Endothelial cell of umbilical vein (primary cell): ENCODE measurements at regions not wholly inside any gene's neighbourhood (a gene's known extent, or its start where the extent isn't known, plus 50 kb on each side); places are given as distances from the start of the nearest gene placed in this dataset.

Source experiments
- BruUV-seq: library from RNA; stranded (reverse); fragments of 400-500 nt; replicated peaks from 2 replicates; lab custom pipeline; 2021; lab: Mats Ljungman, UMichigan
- CTCF ChIA-PET: fragments of 300-600, 350-600 bp; sonication (Branson Sonifier 250); formaldehyde crosslinking; loops from one replicate; lab custom pipeline; 2021; ENCODE audit warnings: antibody characterized with exemption, inconsistent platforms; lab: Charles Lee
- POLR2A ChIA-PET: fragments of 300-600, 350-600 bp; sonication (Branson Sonifier 250); formaldehyde crosslinking; loops from one replicate; lab custom pipeline; 2021; ENCODE audit warnings: antibody characterized with exemption, inconsistent platforms; lab: Charles Lee
- DNase-seq: peaks from one replicate; pipeline ENCODE4 v3.0.0-alpha.2; 2011; ENCODE audit warnings: low read depth, low spot score
- FAIRE-seq: peaks from 2 replicates; lab custom pipeline; 2011; peaks lifted over from hg19 to GRCh38; lab: Jason Lieb, UNC
- H2AFZ ChIP-seq: 2 replicates; pipeline ENCODE4 v1.6.0; 2012; ENCODE audit warnings: low read depth, low read length, control low read depth, inconsistent platforms
- H3K27ac ChIP-seq: 2 replicates; pipeline ENCODE4 v1.5.1; 2011; ENCODE audit warnings: low read depth, mild to moderate bottlenecking, control low read depth, low read length, moderate library complexity; ENCODE audit not compliant: insufficient read depth
- H3K27me3 ChIP-seq, 2 experiments: 2 replicates each; pipeline versions ENCODE4 v1.6.0 to v1.6.1; 2011; ENCODE audit warnings: low read length in 2 of 2, mixed read lengths in 1 of 2; ENCODE audit not compliant: control insufficient read depth in 2 of 2, insufficient read depth in 2 of 2
- H3K36me3 ChIP-seq, 2 experiments: 2 replicates in 1 of 2; 3 replicates in 1 of 2; pipeline ENCODE4 v1.5.1; 2011; ENCODE audit warnings: low read length in 2 of 2, mild to moderate bottlenecking in 1 of 2, moderate library complexity in 1 of 2; ENCODE audit not compliant: control insufficient read depth in 2 of 2, insufficient read depth in 2 of 2; ENCODE audit errors: extremely low read depth in 1 of 2
- H3K4me1 ChIP-seq: 3 replicates; pipeline ENCODE4 v1.5.1; 2011; ENCODE audit warnings: mild to moderate bottlenecking, low read length; ENCODE audit not compliant: control insufficient read depth, insufficient read depth; ENCODE audit errors: extremely low read depth
- H3K4me2 ChIP-seq: 2 replicates; pipeline ENCODE4 v1.6.1; 2011; ENCODE audit warnings: low read length, control low read depth, mixed read lengths; ENCODE audit not compliant: insufficient read depth
- H3K4me3 ChIP-seq, 3 experiments: fragments of 200-600 bp in 1 of 3; sonication (generic), shearing (Covaris generic) in 1 of 3; replicated peaks in 1 of 3; 2 replicates each; pipeline ENCODE4 v1.5.1; 2011 to 2016; ENCODE audit warnings: control low read depth in 3 of 3, low read length in 3 of 3, mild to moderate bottlenecking in 2 of 3, inconsistent platforms in 1 of 3, low read depth in 1 of 3, moderate library complexity in 1 of 3; ENCODE audit not compliant: insufficient read depth in 1 of 3
- H3K79me2 ChIP-seq: 2 replicates; pipeline ENCODE4 v1.6.0; 2012; ENCODE audit warnings: low read length, inconsistent platforms; ENCODE audit not compliant: control insufficient read depth, insufficient read depth
- H3K9ac ChIP-seq: replicated peaks from 2 replicates; pipeline ENCODE3; 2011; ENCODE audit warnings: low read length, control low read depth; ENCODE audit not compliant: insufficient read depth; ENCODE audit errors: extremely low read depth
- H3K9me1 ChIP-seq: replicated peaks from 3 replicates; pipeline ENCODE4 v1.6.0; 2011; ENCODE audit warnings: mild to moderate bottlenecking, low read length; ENCODE audit not compliant: control insufficient read depth, insufficient read depth; ENCODE audit errors: extremely low read depth
- H3K9me3 ChIP-seq: replicated peaks from 2 replicates; pipeline ENCODE4 v1.5.1; 2012; ENCODE audit warnings: low read length, inconsistent platforms; ENCODE audit not compliant: control insufficient read depth, insufficient read depth
- H4K20me1 ChIP-seq: replicated peaks from 2 replicates; pipeline ENCODE3; 2011; ENCODE audit warnings: mild to moderate bottlenecking, low read length; ENCODE audit not compliant: control insufficient read depth, insufficient read depth; ENCODE audit errors: extremely low read depth
- EZH2 ChIP-seq: IDR thresholded peaks from 2 replicates; pipeline ENCODE4 v1.6.1; 2012; ENCODE audit warnings: borderline replicate concordance, low read depth, mild to moderate bottlenecking, moderate library complexity, low read length, inconsistent platforms; ENCODE audit not compliant: severe bottlenecking
- FOS ChIP-seq: IDR thresholded peaks from 2 replicates; pipeline ENCODE4 v1.6.1; 2011; ENCODE audit warnings: mild to moderate bottlenecking, low read length, moderate library complexity, borderline replicate concordance; ENCODE audit not compliant: insufficient read depth
- GATA2 ChIP-seq: IDR thresholded peaks from 2 replicates; pipeline ENCODE4 v1.7.0; 2011; ENCODE audit warnings: low read depth, mild to moderate bottlenecking, moderate library complexity, mixed read lengths, low read length; ENCODE audit not compliant: insufficient read length, insufficient read depth
- JUN ChIP-seq: IDR thresholded peaks from 2 replicates; pipeline ENCODE4 v1.6.1; 2011; ENCODE audit warnings: borderline replicate concordance, low read depth; ENCODE audit not compliant: insufficient read length, insufficient read depth
- MYC ChIP-seq: IDR thresholded peaks from one replicate; pipeline ENCODE4 v1.6.1; 2011; ENCODE audit warnings: mild to moderate bottlenecking, low read depth, low read length
- POLR2A ChIP-seq: IDR thresholded peaks from 2 replicates; pipeline ENCODE4 v1.6.1; 2012; ENCODE audit warnings: low read depth, mild to moderate bottlenecking, control low read depth, low read length
- POLR2AphosphoS5 ChIP-seq: IDR thresholded peaks from 2 replicates; pipeline ENCODE4 v1.6.1; 2012; ENCODE audit warnings: low read depth, mild to moderate bottlenecking, control low read depth, low read length, moderate library complexity; ENCODE audit not compliant: insufficient read depth
- dilution Hi-C: fragments of 300-500 bp; cut with MboI; formaldehyde crosslinking; loops from one replicate; pipeline ENCODE4 v1.15.0; 2019; ENCODE audit warnings: low sequenced_read_pairs; ENCODE audit not compliant: extremely low pct_ligation_motif_present
- intact Hi-C: fragments of 100-400 bp; cut with micrococcal nuclease; formaldehyde crosslinking; loops from one replicate; pipeline ENCODE4 v1.10.0; 2022
- TF ChIP-seq, protein P1 (sequence below): IDR thresholded peaks from 2 replicates; pipeline ENCODE4 v1.6.1; 2011; ENCODE audit not compliant: insufficient read depth, insufficient read length
- TF ChIP-seq, protein P2 (sequence below), 2 donors: IDR thresholded peaks; 1 replicate in 1 of 2; 2 replicates in 1 of 2; pipeline ENCODE4 v1.5.1; 2011; ENCODE audit warnings: low read length in 2 of 2, mild to moderate bottlenecking in 2 of 2, moderate library complexity in 2 of 2, control low read depth in 1 of 2, inconsistent platforms in 1 of 2, low read depth in 1 of 2; ENCODE audit not compliant: insufficient read depth in 1 of 2; ENCODE audit errors: extremely low read depth in 1 of 2

DNA sequence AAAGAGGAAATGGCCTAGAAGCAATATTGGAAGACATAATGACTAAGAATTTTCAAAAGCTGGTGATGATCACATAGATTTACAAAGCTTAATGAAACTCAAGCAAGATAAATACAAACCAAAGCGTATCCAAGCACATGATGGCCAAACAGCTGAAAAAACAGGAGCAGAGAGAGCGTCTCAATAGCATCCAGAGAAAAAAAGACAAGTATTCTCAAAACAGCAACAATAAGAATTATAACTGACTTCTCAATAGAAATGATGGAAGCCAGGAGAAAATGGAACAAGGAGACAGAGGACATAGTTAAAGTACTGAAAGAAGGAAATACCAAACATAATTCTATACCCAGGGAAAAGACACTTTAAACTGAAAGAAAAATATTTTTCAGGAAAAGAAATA is 437.2 kb upstream of the TNP1 start:
- dilution Hi-C loops, result no loop called here
- H3K36me3 ChIP-seq, result no peaks in the 10 kb centered on the region
- ChIA-PET POLR2A (no interaction called here), CTCF (no interaction called here)
- no peaks in the 10 kb centered on the region for H3K9me1 ChIP-seq
- H3K27ac ChIP-seq, result no peak overlapping the region
- no peak for FAIRE-seq
- H2AFZ ChIP-seq, result no peak overlapping the region
- no peaks in the 10 kb centered on the region for H3K9me3 ChIP-seq
- H3K4me1 ChIP-seq, result no peaks in the 10 kb centered on the region
- no peaks in the 10 kb centered on the region for H3K79me2 ChIP-seq
- no peaks in the 10 kb centered on the region for H3K27me3 ChIP-seq
- H3K9ac ChIP-seq, result no peak overlapping the region
- no peaks in the 10 kb centered on the region for H4K20me1 ChIP-seq
- H3K4me2 ChIP-seq, result no peak overlapping the region
- BruUV-seq, result no TSS peak
- no peak for DNase-seq
- TF ChIP-seq EZH2 (no peak), FOS (no peak), POLR2AphosphoS5 (no peak), POLR2A (no peak), GATA2 (no peak), JUN (no peak), MYC (no peak)
- TF ChIP-seq, protein P1, sequence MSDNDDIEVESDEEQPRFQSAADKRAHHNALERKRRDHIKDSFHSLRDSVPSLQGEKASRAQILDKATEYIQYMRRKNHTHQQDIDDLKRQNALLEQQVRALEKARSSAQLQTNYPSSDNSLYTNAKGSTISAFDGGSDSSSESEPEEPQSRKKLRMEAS, result no peak
- TF ChIP-seq, protein P2, sequence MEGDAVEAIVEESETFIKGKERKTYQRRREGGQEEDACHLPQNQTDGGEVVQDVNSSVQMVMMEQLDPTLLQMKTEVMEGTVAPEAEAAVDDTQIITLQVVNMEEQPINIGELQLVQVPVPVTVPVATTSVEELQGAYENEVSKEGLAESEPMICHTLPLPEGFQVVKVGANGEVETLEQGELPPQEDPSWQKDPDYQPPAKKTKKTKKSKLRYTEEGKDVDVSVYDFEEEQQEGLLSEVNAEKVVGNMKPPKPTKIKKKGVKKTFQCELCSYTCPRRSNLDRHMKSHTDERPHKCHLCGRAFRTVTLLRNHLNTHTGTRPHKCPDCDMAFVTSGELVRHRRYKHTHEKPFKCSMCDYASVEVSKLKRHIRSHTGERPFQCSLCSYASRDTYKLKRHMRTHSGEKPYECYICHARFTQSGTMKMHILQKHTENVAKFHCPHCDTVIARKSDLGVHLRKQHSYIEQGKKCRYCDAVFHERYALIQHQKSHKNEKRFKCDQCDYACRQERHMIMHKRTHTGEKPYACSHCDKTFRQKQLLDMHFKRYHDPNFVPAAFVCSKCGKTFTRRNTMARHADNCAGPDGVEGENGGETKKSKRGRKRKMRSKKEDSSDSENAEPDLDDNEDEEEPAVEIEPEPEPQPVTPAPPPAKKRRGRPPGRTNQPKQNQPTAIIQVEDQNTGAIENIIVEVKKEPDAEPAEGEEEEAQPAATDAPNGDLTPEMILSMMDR (IDR thresholded peaks at IDR 0.05; ENCODE audit: extremely low read depth in 1 of 2, insufficient read depth in 1 of 2, low read depth in 1 of 2, low read length in 2 of 2), result no peak
- no peak overlapping the region for H3K4me3 ChIP-seq
- intact Hi-C loops, result no loop called here
